ENCODE measurements at regions not wholly inside any gene's neighbourhood (a gene's known extent, or its start where the extent isn't known, plus 50 kb on each side); places are given as distances from the start of the nearest gene placed in this dataset.

GRCh38 chr20:60990061-60990460 is 262.0 kb upstream of the CDH4 start:
- in situ Hi-C loops (cut with MboI; ENCODE audit: low sequenced_read_pairs) = no loop called here

- in situ Hi-C loops (cut with MboI; ENCODE audit: low sequenced_read_pairs) = no loop called here
Observed at GRCh38 chr20:60990643-60991042, 261.4 kb upstream of the CDH4 start.

GRCh38 chr20:60993433-60994044 is 258.5 kb upstream of the CDH4 start:
- in situ Hi-C loops (cut with MboI; ENCODE audit: low sequenced_read_pairs) = no loop called here

GRCh38 chr20:60999250-60999649 is 252.8 kb upstream of the CDH4 start:
- in situ Hi-C loops (cut with MboI; ENCODE audit: low sequenced_read_pairs) = no loop called here

- in situ Hi-C loops (cut with MboI; ENCODE audit: low sequenced_read_pairs) = no loop called here
Observed at GRCh38 chr20:61002090-61002489, 250.0 kb upstream of the CDH4 start.

GRCh38 chr20:61014491-61014890 is 237.6 kb upstream of the CDH4 start:
- in situ Hi-C loops (cut with MboI; ENCODE audit: low sequenced_read_pairs) = no loop called here

GRCh38 chr20:61015602-61016001 is 236.5 kb upstream of the CDH4 start:
- in situ Hi-C loops (cut with MboI; ENCODE audit: low sequenced_read_pairs) = no loop called here

- in situ Hi-C loops (cut with MboI; ENCODE audit: low sequenced_read_pairs) = no loop called here
Observed at GRCh38 chr20:61019322-61019721, 232.7 kb upstream of the CDH4 start.

GRCh38 chr20:61023612-61024011 is 228.4 kb upstream of the CDH4 start:
- in situ Hi-C loops (cut with MboI; ENCODE audit: low sequenced_read_pairs) = no loop called here

GRCh38 chr20:61024390-61024789 is 227.7 kb upstream of the CDH4 start:
- in situ Hi-C loops (cut with MboI; ENCODE audit: low sequenced_read_pairs) = no loop called here

- in situ Hi-C loops (cut with MboI; ENCODE audit: low sequenced_read_pairs) = no loop called here
Observed at GRCh38 chr20:61025536-61025935, 226.5 kb upstream of the CDH4 start.

- in situ Hi-C loops (cut with MboI; ENCODE audit: low sequenced_read_pairs) = no loop called here
Observed at GRCh38 chr20:61026173-61026572, 225.9 kb upstream of the CDH4 start.

- in situ Hi-C loops (cut with MboI; ENCODE audit: low sequenced_read_pairs) = no loop called here
Observed at GRCh38 chr20:61026731-61027130, 225.3 kb upstream of the CDH4 start.

GRCh38 chr20:61027218-61027617 is 224.8 kb upstream of the CDH4 start:
- in situ Hi-C loops (cut with MboI; ENCODE audit: low sequenced_read_pairs) = no loop called here

GRCh38 chr20:61030130-61030529 is 221.9 kb upstream of the CDH4 start:
- in situ Hi-C loops (cut with MboI; ENCODE audit: low sequenced_read_pairs) = no loop called here

- in situ Hi-C loops (cut with MboI; ENCODE audit: low sequenced_read_pairs) = no loop called here
Observed at GRCh38 chr20:61031101-61031830, 220.8 kb upstream of the CDH4 start.

GRCh38 chr20:61037498-61037897 is 214.6 kb upstream of the CDH4 start:
- in situ Hi-C loops (cut with MboI; ENCODE audit: low sequenced_read_pairs) = no loop called here

- in situ Hi-C loops (cut with MboI; ENCODE audit: low sequenced_read_pairs) = no loop called here
Observed at GRCh38 chr20:61041481-61041880, 210.6 kb upstream of the CDH4 start.

GRCh38 chr20:61042506-61043385 is 209.3 kb upstream of the CDH4 start:
- in situ Hi-C loops (cut with MboI; ENCODE audit: low sequenced_read_pairs) = no loop called here

- in situ Hi-C loops (cut with MboI; ENCODE audit: low sequenced_read_pairs) = no loop called here
Observed at GRCh38 chr20:61043681-61044080, 208.4 kb upstream of the CDH4 start.

- in situ Hi-C loops (cut with MboI; ENCODE audit: low sequenced_read_pairs) = no loop called here
Observed at GRCh38 chr20:61044499-61044898, 207.6 kb upstream of the CDH4 start.

GRCh38 chr20:61045091-61045490 is 207.0 kb upstream of the CDH4 start:
- in situ Hi-C loops (cut with MboI; ENCODE audit: low sequenced_read_pairs) = no loop called here
